HG02678 (cell line): ENCODE measurements at regions not wholly inside any gene's neighbourhood (a gene's known extent, or its start where the extent isn't known, plus 50 kb on each side); places are given as distances from the start of the nearest gene placed in this dataset.
"Not testable (repeated sequence)": the region's sequence is repeated elsewhere in the genome, so short reads cannot be mapped to it uniquely, and the experiment has no call there.

Experiments
- ATAC-seq: cut with Tn5 transposase; IDR thresholded peaks from one replicate; pipeline ENCODE4 v1.9.1; 2021; ENCODE audit warnings: mild to moderate bottlenecking, moderate library complexity; ENCODE audit not compliant: unreplicated experiment

- ATAC-seq = no peak
These were observed 72.8 kb upstream of the TWIST2 start for GRCh38 chr2:238774980-238775509.

GRCh38 chr2:238775591-238775990 is 72.3 kb upstream of the TWIST2 start:
- no peak for ATAC-seq

- ATAC-seq = no peak
These were observed 71.7 kb upstream of the TWIST2 start for GRCh38 chr2:238776003-238776760.

GRCh38 chr2:238776761-238777046 is 71.2 kb upstream of the TWIST2 start:
- not testable (repeated sequence) for ATAC-seq

GRCh38 chr2:238777369-238778067 is 70.4 kb upstream of the TWIST2 start:
- no peak for ATAC-seq

- no peak for ATAC-seq
These were observed 63.0 kb upstream of the TWIST2 start for GRCh38 chr2:238784671-238785527.

- ATAC-seq = no peak
These were observed 62.4 kb upstream of the TWIST2 start for GRCh38 chr2:238785528-238785860.

GRCh38 chr2:238786379-238786778 is 61.5 kb upstream of the TWIST2 start:
- ATAC-seq = no peak

GRCh38 chr2:238786792-238787490 is 60.9 kb upstream of the TWIST2 start:
- ATAC-seq = no peak

GRCh38 chr2:238787501-238787900 is 60.4 kb upstream of the TWIST2 start:
- no peak for ATAC-seq

- ATAC-seq = no peak
These were observed 58.5 kb upstream of the TWIST2 start for GRCh38 chr2:238789317-238789806.

- no peak for ATAC-seq
These were observed 57.6 kb upstream of the TWIST2 start for GRCh38 chr2:238790126-238790832.

- no peak for ATAC-seq
These were observed 57.1 kb upstream of the TWIST2 start for GRCh38 chr2:238790833-238791230.

GRCh38 chr2:238791354-238791753 is 56.5 kb upstream of the TWIST2 start:
- ATAC-seq = no peak

- no peak for ATAC-seq
These were observed 54.6 kb upstream of the TWIST2 start for GRCh38 chr2:238793306-238793705.

GRCh38 chr2:238793801-238794449 is 54.0 kb upstream of the TWIST2 start:
- ATAC-seq = no peak

GRCh38 chr2:238796223-238796885 is 51.5 kb upstream of the TWIST2 start:
- no peak for ATAC-seq

GRCh38 chr2:238797537-238797936 is 50.3 kb upstream of the TWIST2 start:
- ATAC-seq = no peak
